Fibroblast of skin of right biceps (primary cell): ENCODE measurements at regions not wholly inside any gene's neighbourhood (a gene's known extent, or its start where the extent isn't known, plus 50 kb on each side); places are given as distances from the start of the nearest gene placed in this dataset.
A peak's percentile ranks its signal among the peaks of the same experiment; 100 is the strongest.
"Not testable (repeated sequence)": the region's sequence is repeated elsewhere in the genome, so short reads cannot be mapped to it uniquely, and the experiment has no call there.

Experiments used
- DNase-seq: peaks from one replicate; pipeline ENCODE4 v3.0.0-alpha.2; 2013

DNA sequence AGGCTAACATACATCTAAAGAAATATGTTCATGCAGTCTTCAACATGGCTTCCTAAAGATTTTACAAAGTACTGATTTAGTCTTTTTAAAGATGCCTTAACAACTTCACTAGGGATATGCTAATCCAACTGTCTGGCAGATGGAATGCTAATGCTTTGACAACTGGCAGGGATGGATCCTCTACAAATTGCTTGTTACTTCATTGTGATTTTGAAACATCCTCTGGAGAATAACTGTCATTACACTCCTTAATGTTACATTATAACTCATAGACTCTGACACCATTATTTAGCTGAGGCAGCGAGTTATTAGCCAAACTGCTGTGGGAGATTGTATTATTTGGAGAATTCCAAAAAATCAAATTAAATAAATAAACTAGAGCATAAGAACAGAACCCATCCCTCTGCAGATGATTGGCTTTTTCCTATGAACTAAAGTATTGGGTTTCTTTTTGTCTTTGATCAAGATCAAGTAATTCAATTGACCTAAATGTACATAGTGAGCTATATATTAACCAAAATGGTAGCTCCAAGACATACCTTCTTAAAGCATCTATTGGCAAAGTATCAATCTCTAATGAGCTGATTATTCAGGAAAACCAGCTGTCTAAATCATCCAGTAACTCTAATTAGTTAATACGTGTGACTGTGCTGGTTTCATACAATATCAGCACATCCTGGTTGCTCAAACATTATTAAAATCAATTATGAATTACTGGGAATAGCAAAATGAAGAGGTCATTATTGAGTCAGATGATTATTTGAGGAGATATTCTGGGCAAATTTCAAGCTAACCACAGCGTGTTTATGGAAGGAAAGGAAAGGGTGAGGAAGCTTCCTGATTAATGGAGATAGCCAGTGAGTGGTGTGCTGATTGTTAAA lies 321.3 kb upstream of the TFPI start:
- DNase-seq, result peak; percentile 8

DNA sequence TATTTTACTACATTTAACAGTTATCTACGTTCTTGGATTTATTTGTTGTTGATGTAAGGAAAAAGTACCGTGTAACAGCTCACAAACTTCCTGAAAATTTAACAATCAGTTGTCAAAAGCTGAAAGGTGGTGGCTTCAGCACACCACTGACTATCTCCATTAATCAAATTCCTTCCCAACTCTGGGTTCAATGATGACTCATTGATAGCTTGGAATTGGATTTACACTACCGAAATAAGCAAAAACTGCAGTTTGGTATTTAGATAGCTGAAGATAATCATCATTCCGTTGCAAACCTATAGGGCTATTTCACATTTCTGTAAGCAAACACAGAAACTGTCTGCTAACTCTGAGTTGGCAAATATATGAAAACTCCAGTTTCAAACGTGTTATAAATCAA lies 322.3 kb upstream of the TFPI start:
- peak; percentile 8 for DNase-seq

DNA sequence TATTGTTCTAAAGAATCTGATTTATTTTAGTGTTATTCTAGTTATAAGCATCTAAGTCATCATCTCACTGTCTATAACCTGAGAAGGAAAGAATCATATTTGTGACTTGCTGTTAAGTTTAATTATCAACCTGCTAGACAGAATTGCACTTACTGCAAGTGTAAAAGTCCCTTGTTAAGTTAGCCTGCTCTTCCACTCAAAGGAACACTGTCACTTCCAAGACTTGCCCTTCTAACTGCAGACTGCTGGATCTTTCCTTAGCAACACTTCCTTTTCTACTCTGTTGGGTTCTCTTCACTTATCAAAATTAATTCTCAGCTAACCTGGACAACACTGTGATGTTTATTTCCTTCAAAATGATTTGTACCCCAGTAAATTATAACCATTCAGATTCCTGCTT lies 323.2 kb upstream of the TFPI start:
- DNase-seq, result no peak

DNA sequence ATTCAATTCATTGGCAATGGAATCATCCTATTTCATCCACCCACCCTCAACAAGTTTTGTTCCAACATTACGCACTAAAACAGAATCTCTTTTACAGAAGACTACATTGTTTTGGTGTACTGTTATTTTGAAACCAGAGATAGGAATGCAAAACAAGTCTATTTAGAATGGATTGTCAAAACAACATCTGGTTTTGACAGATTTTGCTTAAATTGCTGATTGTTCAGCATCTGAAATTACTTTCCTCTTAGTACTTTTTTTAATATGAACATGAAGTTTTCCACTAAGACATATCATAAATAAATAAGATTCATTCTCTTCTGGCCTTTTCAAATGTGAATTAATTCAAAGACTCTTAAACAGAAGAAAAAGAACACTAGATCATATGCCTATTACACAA lies 323.9 kb upstream of the TFPI start:
- DNase-seq, result no peak

DNA sequence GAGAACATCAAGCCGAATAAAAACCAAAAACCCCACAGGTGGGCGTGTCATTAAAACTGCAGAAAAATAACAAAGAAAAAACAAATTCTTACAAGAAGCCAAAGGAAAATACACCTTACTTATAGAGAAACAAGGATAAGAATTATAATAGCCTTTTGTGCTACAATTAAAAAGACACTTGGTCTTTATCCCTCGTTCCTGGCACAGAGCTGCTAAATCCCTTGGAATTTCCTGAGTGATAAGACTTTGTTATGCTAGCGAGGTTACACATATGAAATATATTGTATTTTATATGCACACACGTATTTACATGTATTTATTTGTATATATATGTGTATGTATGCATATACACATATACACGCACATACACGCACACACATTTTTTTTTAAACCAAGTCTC lies 325.3 kb upstream of the TFPI start:
- no peak for DNase-seq

DNA sequence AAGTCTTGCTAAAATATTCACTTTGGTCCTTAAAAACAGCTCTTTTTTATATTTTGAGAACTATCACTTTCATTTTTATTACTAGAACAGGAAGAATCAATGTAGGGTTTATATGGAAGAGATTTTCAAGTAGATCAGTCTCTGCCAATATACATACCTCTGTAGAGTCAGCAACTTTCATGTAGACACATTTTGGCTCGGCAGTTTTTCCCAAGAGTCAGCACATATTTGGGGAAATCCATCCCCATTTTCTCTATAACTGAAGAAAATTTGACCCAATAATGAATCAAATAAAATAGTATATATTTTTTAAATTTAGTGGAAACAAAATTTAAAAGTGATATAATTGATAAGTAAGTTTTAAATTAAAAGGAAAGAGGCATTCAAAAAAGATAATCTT lies 329.8 kb upstream of the TFPI start:
- DNase-seq, result no peak

DNA sequence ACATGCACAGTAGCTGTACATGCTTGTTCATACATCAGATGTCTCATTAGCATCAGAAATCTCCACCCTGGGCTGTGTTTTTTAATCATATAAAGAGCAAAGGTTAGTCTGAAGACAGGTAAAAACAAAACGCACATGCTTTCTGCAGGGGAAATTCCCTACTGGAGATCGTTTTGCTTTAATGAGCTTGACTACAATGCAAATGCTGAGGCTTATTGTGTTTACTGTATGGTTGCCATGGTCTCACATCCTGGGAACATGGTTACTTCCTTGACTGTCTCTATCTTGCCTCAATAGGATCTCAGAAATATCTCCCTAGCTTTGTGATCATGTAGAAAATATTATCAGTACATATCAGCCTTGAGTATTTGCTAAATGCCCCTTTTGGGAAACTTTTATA lies 336.5 kb upstream of the TFPI start:
- no peak for DNase-seq

DNA sequence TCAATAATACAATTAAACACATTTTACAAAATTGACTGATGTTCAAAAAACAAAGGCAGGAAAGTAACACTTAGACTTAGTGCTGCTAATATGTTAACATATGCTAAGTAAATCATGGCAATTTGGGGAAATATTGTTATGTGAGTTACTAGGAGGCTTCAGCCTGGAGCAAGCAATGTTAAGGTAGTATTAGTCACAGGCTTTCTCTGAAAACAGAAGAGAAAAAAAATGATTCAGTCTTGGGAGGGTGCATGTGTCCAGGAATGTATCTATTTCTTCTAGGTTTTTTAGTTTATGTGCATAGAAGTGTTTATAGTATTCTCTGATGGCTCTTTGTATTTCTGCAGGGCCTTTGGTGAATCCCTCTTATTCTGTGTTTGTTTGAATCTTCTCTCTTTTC lies 345.8 kb upstream of the TFPI start:
- no peak for DNase-seq

DNA sequence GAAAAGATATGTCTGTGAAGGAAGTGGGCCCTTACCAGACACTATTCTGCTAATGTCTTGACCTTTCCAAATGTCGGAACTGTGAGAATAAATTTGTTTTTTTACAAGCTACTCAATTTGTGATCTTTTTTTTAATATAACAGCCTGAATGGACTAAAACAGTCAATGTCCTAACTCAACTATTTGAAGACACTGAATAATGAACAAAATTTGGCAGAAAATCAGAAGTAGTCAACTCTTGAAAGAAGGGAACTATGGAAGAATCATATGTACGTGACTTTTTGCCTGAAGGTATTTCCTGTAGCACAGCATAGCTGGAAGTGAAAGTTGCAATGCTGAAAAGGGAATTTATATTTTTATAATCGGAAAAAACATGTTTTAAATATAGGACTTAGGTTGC lies 351.8 kb upstream of the TFPI start:
- no peak for DNase-seq

DNA sequence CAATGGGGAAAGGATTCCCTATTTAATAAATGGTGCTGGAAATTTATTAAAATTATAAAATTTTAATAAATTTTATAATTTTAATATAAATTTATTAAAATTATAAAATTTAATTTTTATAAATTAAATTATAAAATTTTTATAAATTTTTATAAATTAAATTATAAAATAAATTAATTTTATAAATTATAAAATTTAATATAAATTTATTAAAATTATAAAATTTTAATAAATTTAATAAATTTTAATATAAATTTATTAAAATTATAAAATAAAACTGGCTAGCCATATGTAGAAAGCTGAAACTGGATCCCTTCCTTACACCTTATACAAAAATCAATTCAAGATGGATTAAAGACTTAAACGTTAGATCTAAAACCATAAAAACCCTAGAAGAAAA lies 356.7 kb upstream of the TFPI start:
- not testable (repeated sequence) for DNase-seq

DNA sequence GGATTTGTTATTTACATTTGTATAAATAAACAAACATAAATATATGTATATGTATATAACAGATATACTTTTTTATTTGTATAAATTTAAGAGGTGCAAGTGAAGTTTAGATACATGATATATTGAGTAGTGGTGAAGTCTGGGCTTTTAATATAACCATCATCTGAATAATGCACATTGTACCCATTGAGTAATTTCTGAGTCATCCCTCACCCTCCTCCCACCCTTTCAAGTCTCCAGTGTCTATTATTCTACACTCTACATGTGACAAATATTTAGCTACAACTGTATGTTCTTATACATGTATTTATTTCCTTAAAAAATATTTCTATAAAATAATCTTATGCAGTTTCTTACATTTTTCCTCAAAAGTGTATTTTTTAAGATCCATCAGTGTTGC lies 358.7 kb upstream of the TFPI start:
- DNase-seq, result no peak

DNA sequence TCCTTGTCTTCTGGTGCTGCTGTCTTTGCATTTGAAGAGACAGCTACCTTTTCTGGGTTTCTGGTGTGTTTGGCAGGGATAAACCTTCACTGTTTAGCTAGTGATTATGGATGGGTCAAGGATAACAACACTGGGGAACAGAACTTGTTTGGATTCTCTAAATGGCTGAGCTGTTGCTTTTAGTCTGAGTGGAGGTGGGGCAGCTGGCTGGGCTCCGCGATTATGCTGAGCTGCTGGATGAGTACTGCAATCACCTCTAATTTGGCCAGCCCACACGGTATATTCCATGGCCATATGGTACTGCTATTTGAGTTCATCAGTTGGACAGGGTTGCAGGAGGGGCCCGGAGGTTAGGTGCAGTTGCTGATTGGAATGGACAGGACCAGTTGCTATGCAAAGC lies 361.6 kb upstream of the TFPI start:
- DNase-seq, result no peak

DNA sequence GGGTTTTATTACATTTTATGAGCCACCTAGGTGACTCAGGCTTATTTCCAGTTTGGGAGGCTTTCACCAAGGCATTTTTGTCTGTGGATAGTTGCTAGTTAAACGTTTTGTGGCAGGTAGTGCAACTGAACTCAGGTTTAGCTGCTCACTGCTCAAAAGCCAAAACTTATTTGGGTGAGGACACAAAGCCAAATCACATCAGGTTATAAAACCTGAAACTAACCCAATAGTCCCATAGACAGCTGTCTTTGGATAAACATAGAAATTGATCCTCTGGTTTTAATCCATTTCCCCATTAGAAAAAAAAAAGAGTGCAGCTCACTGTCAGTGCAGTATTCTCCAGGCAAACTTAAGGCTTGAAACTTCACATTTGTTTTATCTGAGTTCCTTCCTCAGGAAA lies 362.6 kb upstream of the TFPI start:
- DNase-seq, result peak; percentile 4

DNA sequence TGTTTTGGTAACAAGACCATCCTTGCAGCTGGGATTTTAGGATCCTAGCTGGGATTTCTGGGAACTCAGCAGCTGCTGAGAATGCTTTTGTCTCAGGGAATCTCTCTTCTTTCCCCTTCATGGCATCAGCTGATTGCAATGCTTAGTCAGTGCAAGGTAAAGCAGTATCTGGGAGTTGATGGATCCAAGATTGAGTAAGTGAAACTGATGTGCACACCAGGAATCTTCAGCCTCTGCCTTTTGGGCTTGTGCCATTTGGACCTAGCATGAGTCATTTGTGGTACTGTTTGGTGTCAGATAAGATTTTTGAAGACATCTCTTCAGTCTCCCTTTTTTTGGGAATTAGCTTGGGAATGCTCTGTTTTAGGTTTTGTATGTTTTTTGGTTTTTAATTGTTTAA lies 363.3 kb upstream of the TFPI start:
- peak; percentile 49 for DNase-seq

DNA sequence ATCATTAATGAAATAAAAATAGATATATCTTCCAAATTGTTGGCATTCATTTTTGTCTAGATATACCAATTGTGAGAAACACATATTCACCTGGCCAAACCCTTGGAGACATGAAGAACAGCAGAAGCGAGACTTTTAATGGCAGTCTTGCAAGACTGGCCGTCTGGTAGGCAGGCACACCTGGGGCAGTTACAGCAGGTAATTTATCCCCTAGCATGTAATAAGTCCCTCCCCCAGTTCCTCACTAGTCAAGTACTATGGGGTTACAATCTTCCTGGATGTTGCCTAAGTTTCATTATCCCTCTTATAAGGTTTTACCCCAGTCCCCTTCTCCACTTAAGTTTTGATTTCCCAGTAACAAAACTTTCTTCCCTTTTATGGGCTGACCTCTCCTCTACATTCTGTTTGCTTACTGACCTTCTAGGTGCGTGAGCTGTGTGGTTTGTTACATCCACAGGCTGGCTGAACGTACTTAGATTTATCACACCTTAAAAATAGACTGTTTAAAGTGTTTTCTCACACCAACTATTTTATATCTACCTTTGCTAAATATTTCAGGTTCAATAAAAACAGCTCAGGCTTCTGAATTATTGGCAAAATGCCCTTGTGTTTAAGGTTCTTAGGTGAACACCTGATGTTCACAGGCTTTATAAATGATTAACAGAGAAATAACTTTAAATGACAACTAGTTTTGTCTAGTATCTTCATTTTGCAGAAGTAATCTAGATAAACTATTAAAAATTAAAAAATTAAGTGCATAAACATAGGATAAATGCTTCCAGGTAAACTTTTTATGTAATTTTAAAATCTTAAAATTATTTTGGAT lies 365.0 kb upstream of the TFPI start:
- DNase-seq, result no peak

DNA sequence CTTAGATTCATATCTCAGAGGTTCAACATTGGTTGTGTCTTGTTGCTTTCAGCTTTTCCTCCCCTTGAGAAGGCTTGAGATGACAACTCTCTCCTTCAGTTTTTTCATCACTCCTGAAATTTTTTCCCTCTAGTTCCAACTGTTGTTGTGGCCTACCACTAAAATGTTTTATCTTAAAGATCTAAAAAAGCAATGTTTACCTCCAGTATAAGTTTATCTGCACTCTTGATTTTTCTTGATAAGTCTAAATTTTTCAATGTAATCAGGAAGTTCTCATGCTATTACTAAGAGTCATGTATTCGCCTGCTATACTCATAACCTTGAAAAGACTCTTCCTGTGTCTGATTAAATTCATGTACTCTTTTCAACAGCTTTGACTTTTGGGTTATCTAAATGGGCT lies 366.3 kb upstream of the TFPI start:
- no peak for DNase-seq

DNA sequence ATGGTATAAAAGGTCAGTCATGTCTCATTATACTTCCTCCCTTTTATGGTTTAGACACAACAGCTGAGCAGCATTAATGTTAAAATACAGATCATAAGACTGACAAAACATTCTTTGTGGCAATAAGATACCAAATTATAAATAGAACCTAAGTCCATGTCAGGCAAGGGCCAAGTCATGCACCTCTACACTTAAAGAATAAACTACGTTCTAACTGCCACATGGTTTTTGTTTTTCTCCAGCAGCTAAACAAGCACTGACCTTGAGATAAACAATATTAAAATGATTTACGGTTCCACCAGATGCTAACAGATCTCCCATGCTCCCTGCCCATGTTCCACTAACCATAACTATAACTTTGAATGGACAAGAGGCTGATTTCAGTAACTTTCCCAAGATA lies 368.6 kb upstream of the TFPI start:
- DNase-seq, result no peak

DNA sequence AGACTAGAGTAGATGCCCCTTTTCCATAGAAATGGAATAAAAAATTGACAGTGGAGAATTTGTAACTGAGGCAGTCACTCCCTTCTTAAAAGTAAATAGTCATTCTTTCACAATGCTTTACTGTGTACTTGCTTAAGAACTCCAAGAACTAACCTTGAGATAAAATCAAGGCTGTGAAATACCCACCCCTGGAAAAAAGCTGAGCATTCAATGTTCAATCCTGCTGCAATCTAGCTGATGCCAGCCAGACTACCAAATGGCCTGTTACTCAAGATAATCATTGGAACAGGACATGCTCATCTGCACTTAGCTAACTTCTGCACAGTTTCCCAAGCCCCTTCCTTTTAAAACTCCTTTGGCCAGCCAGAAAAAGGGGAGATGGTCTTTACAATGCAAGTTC lies 367.4 kb upstream of the GULP1 start:
- DNase-seq, result no peak

DNA sequence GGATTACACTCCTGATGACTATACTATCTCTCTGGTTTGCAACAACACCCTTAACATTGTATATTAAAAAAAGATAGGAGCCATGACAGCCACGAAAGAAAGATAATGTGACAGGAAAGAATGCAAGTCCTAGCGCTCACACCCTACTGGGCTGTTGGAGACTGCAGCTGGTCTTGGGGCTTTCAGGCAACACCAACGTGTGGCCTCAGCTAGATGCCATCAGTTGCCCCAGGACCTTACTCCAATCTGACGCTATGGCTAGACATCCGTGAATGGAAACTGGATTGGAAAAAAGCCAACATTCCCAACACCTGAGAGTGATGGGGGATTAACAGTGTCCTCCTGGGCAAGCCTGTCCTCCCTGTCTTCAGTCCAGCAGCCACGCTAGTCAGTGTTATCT lies 357.4 kb upstream of the GULP1 start:
- DNase-seq, result no peak

DNA sequence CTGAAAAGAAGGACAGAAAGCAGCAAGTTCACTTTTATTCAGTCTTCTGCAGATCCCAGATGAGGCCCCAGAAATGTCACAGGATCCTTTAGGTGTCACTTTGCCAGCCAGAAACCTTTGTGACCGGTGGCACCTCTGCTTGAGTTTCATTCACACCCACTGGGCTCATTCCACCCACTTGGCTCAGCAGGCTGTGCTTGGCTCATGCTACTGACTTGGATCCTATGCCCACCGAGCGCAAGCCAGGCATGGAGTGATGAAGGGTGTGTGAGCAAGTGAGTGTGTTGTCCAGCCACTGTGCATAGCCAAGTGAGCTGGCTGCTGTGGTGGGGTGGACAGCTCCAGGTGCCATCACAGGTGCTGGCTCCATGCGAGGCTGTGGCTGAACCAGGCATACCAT lies 357.0 kb upstream of the GULP1 start:
- DNase-seq, result no peak

DNA sequence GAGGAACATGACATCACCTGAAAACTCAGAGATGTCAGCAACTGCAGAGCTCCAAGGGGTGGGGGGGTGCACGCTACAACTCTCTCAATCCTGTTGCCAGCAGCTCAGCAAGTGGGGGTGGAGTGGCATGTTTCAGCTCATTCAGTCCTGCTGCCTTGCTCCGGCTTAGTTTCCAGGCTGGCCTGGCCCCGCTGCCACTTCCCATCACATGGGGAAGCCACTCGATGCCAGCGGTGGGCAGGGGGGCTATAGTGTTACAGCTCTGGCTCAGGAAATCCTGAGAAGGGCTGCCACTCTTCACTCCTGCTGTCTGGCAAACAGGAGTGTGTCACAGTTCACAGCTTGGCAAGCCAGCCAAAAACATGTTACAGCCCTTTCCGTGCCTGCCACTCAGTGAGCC lies 356.5 kb upstream of the GULP1 start:
- no peak for DNase-seq

DNA sequence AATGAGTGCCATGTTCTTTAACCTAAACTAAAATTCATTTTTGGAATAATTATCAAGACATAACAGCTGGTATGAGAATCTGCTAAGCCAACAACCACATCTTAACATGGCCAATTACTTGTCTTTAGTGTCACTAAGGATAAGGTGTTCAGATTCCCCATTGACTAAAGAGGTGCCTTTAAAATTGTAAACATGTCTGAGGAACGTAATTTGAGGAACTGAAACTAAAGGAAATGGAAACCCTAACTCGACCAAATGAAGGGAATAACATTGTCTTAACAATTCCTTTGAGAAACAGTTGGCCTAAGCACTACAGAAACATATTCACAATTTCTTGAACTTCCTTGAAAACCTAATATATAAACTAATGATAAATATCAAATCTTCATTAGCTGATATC lies 355.4 kb upstream of the GULP1 start:
- DNase-seq, result no peak

DNA sequence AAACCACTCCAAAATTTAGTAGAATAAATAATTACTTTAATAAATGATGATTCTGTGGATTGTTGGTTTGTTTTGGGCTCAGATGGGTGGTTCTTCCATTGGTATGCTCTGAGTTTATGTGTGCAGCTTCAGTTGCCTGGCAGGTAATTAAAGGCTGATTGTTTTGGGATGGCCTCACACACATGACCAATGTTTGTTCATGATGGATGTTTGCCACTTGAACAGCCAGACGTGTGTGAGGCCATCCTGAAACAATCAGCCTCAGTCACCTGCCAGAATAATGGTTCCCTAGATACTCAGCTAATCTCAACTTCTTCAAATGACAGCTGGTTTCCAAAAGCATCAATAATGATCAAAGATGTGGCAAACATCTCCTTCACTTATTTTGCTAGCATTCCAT lies 352.5 kb upstream of the GULP1 start:
- DNase-seq, result no peak

DNA sequence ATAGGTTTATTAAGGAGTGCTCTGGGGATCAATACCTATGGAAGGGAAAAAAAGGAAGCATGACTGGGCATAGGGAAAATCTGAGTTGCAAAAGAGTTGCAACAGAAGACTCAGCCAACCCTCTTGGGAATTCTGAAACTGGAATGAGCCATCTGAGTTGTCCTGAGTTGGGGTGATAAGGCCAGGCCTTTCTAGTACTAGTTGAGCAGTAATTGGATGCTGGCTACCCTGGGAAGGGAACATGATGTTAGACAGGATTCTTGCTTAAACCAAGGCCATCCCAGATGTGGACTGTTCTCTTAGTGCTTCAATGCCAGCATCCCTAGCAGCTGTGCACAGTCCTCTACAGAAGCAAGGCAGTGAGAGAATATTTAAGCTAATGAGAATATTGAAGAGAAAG lies 348.8 kb upstream of the GULP1 start:
- peak; percentile 17 for DNase-seq
